H1 (cell line): ENCODE measurements at regions not wholly inside any gene's neighbourhood (a gene's known extent, or its start where the extent isn't known, plus 50 kb on each side); places are given as distances from the start of the nearest gene placed in this dataset.

Source experiments
- CTCF ChIA-PET: fragments of 300-600 bp; sonication (Branson Sonifier 250); formaldehyde crosslinking; loops from one replicate; lab custom pipeline; 2021; ENCODE audit not compliant: partially characterized antibody; lab: Charles Lee
- POLR2A ChIA-PET: fragments of 300-600 bp; sonication (Branson Sonifier 250); formaldehyde crosslinking; loops from one replicate; lab custom pipeline; 2021; ENCODE audit warnings: inconsistent platforms; ENCODE audit not compliant: partially characterized antibody; lab: Charles Lee
- DNase-seq, 2 experiments: peaks; one replicate each; pipeline versions ENCODE4 v3.0.0 to v3.0.0-alpha.2; 2010 to 2022; ENCODE audit warnings: low spot score in 2 of 2, low read depth in 1 of 2, mixed read lengths in 1 of 2
- FAIRE-seq: peaks from 2 replicates; lab custom pipeline; 2011; peaks lifted over from hg19 to GRCh38; lab: Jason Lieb, UNC
- H2AFZ ChIP-seq: 2 replicates; pipeline ENCODE4 v1.8.1; 2012; ENCODE audit warnings: low read length, inconsistent platforms
- H2AK5ac ChIP-seq: 2 replicates; pipeline ENCODE4 v1.6.1; 2013; ENCODE audit warnings: low read depth, low read length
- H2BK120ac ChIP-seq: replicated peaks from 2 replicates; pipeline ENCODE3; 2013; ENCODE audit warnings: low read depth, low read length, inconsistent platforms
- H2BK12ac ChIP-seq: 2 replicates; pipeline ENCODE4 v1.6.1; 2013; ENCODE audit warnings: low read depth, low read length
- H2BK15ac ChIP-seq: 2 replicates; pipeline ENCODE4 v1.6.1; 2013; ENCODE audit warnings: low read length
- H2BK20ac ChIP-seq: 2 replicates; pipeline ENCODE4 v1.6.1; 2013; ENCODE audit warnings: low read length
- H2BK5ac ChIP-seq: 2 replicates; pipeline ENCODE4 v1.6.1; 2013; ENCODE audit warnings: low read depth, low read length
- H3K14ac ChIP-seq: 2 replicates; pipeline ENCODE4 v1.6.1; 2013; ENCODE audit warnings: inconsistent platforms; ENCODE audit not compliant: insufficient read length
- H3K18ac ChIP-seq: 2 replicates; pipeline ENCODE4 v1.6.1; 2013; ENCODE audit warnings: low read length; ENCODE audit errors: extremely low read depth
- H3K23ac ChIP-seq: 2 replicates; pipeline ENCODE4 v1.6.1; 2013; ENCODE audit warnings: inconsistent platforms; ENCODE audit not compliant: insufficient read length
- H3K23me2 ChIP-seq: 2 replicates; pipeline ENCODE4 v1.6.1; 2013; ENCODE audit warnings: low read depth, low read length
- H3K27ac ChIP-seq: 2 replicates; pipeline ENCODE4 v1.6.1; 2011; ENCODE audit warnings: low read depth, low read length, inconsistent platforms
- H3K27me3 ChIP-seq, 4 experiments: replicated peaks in 1 of 4; 1 replicate in 1 of 4; 2 replicates in 3 of 4; pipeline versions ENCODE4 v1.6.1 to v1.8.1; 2011 to 2013; ENCODE audit warnings: low read length in 3 of 4, mild to moderate bottlenecking in 3 of 4, inconsistent platforms in 2 of 4, mixed read lengths in 2 of 4, moderate library complexity in 1 of 4; ENCODE audit not compliant: control insufficient read depth in 3 of 4, insufficient read depth in 3 of 4; ENCODE audit errors: extremely low read depth in 1 of 4
- H3K36me3 ChIP-seq, 4 experiments: 2 replicates each; pipeline versions ENCODE4 v1.6.1 to v1.8.1; 2011 to 2013; ENCODE audit warnings: mild to moderate bottlenecking in 4 of 4, low read length in 3 of 4, moderate library complexity in 2 of 4, control low read depth in 1 of 4, inconsistent platforms in 1 of 4; ENCODE audit not compliant: insufficient read depth in 4 of 4, control insufficient read depth in 2 of 4
- H3K4ac ChIP-seq: replicated peaks from 2 replicates; pipeline ENCODE3; 2013; ENCODE audit warnings: low read length, low read depth, mixed read lengths, inconsistent platforms; ENCODE audit not compliant: insufficient read length
- H3K4me1 ChIP-seq, 4 experiments: replicated peaks in 1 of 4; 1 replicate in 1 of 4; 2 replicates in 3 of 4; pipeline versions ENCODE4 v1.6.1 to v1.8.1; 2011 to 2013; ENCODE audit warnings: low read length in 3 of 4, inconsistent platforms in 2 of 4, mixed read lengths in 1 of 4; ENCODE audit not compliant: insufficient read depth in 4 of 4, control insufficient read depth in 3 of 4
- H3K4me2 ChIP-seq, 2 experiments: 2 replicates each; pipeline versions ENCODE4 v1.6.1 to v1.8.1; 2011 to 2013; ENCODE audit warnings: low read depth in 2 of 2, low read length in 2 of 2, control low read depth in 1 of 2, inconsistent platforms in 1 of 2, mild to moderate bottlenecking in 1 of 2; ENCODE audit not compliant: insufficient read depth in 1 of 2
- H3K4me3 ChIP-seq, 4 experiments: fragments of 200-600, 300-600 bp in 1 of 4; sonication (generic), shearing (Covaris generic), sonication (Bioruptor Twin) in 1 of 4; 2 replicates each; pipeline versions ENCODE4 v1.5.1 to v1.8.1; 2011 to 2016; ENCODE audit warnings: low read length in 4 of 4, low read depth in 3 of 4, control low read depth in 2 of 4, inconsistent platforms in 2 of 4, mild to moderate bottlenecking in 2 of 4, mixed read lengths in 1 of 4, moderate library complexity in 1 of 4; ENCODE audit not compliant: insufficient read depth in 2 of 4; ENCODE audit errors: extremely low read depth in 1 of 4
- H3K56ac ChIP-seq: replicated peaks from 2 replicates; pipeline ENCODE3; 2013; ENCODE audit warnings: low read depth, mild to moderate bottlenecking, mixed read lengths, low read length, inconsistent platforms; ENCODE audit not compliant: insufficient read length
- H3K79me1 ChIP-seq: 2 replicates; pipeline ENCODE4 v1.6.1; 2013; ENCODE audit warnings: low read depth, low read length, control low read depth
- H3K79me2 ChIP-seq, 2 experiments: 2 replicates each; pipeline versions ENCODE4 v1.6.1 to v1.8.1; 2012 to 2013; ENCODE audit warnings: low read length in 2 of 2, mild to moderate bottlenecking in 2 of 2, inconsistent platforms in 1 of 2; ENCODE audit not compliant: insufficient read depth in 2 of 2, control insufficient read depth in 1 of 2
- H3K9ac ChIP-seq, 4 experiments: replicated peaks in 1 of 4; 1 replicate in 1 of 4; 2 replicates in 3 of 4; pipeline versions ENCODE4 v1.6.1 to v1.8.1; 2011 to 2013; ENCODE audit warnings: low read depth in 3 of 4, low read length in 3 of 4, control low read depth in 2 of 4, mild to moderate bottlenecking in 2 of 4, moderate library complexity in 2 of 4, inconsistent platforms in 1 of 4; ENCODE audit errors: extremely low read depth in 1 of 4
- H3K9me3 ChIP-seq, 2 experiments: 2 replicates each; pipeline versions ENCODE4 v1.6.1 to v1.8.1; 2012 to 2013; ENCODE audit warnings: mild to moderate bottlenecking in 2 of 2, moderate library complexity in 2 of 2, control low read depth in 1 of 2, inconsistent platforms in 1 of 2, low read depth in 1 of 2, low read length in 1 of 2, mixed read lengths in 1 of 2; ENCODE audit not compliant: insufficient read depth in 2 of 2
- H4K20me1 ChIP-seq, 2 experiments: replicated peaks in 1 of 2; 2 replicates each; pipeline versions ENCODE3 to v1.8.1; 2011 to 2013; ENCODE audit warnings: inconsistent platforms in 2 of 2, low read length in 2 of 2, mild to moderate bottlenecking in 1 of 2; ENCODE audit not compliant: insufficient read depth in 2 of 2, control insufficient read depth in 1 of 2
- H4K5ac ChIP-seq: 2 replicates; pipeline ENCODE4 v1.6.1; 2013; ENCODE audit warnings: low read length, low read depth, mixed read lengths, inconsistent platforms; ENCODE audit not compliant: insufficient read length
- H4K8ac ChIP-seq: 2 replicates; pipeline ENCODE4 v1.8.0; 2013; ENCODE audit warnings: mild to moderate bottlenecking, moderate library complexity, low read length, inconsistent platforms; ENCODE audit not compliant: insufficient read depth; ENCODE audit errors: extremely low read depth
- H4K91ac ChIP-seq: replicated peaks from 2 replicates; pipeline ENCODE3; 2013; ENCODE audit warnings: low read length, mixed read lengths, inconsistent platforms; ENCODE audit not compliant: insufficient read length
- RAD21 ChIP-seq, 2 experiments: IDR thresholded peaks in 1 of 2; conservative IDR thresholded peaks in 1 of 2; 2 replicates each; pipeline ENCODE4 v1.6.1; 2011; ENCODE audit warnings: low read depth in 2 of 2, low read length in 2 of 2, improper control_type of control experiment in 1 of 2, inconsistent platforms in 1 of 2, mild to moderate bottlenecking in 1 of 2, moderate library complexity in 1 of 2
- SP2 ChIP-seq: IDR thresholded peaks from 2 replicates; pipeline ENCODE4 v1.6.1; 2012; ENCODE audit warnings: mild to moderate bottlenecking, low read length, inconsistent platforms
- WGBS, 2 experiments: shearing (Covaris generic) in 1 of 2; methylation state at CpG; one replicate each; pipeline versions ENCODE4 v1.1.6 to v1.1.7; 2013 to 2015; ENCODE audit warnings: low lambda C conversion rate in 2 of 2, mixed read lengths in 2 of 2, inconsistent platforms in 1 of 2, low coverage in 1 of 2, missing lambda C conversion rate in 1 of 2; ENCODE audit not compliant: insufficient replicate concordance in 2 of 2, insufficient coverage in 1 of 2, insufficient read length in 1 of 2; ENCODE audit errors: extremely low coverage in 1 of 2, missing lambda C conversion rate in 1 of 2; 5-methylcytosine and 5-hydroxymethylcytosine counted together

GRCh38 chr5:93092349-93093105 lies 488.5 kb downstream of the NR2F1-AS1 start:
- Histone ChIP-seq H2BK15ac (no peak overlapping the region), H3K79me2 (no peaks in the 10 kb centered on the region), H3K4me2 (no peak overlapping the region), H4K8ac (no peak overlapping the region), H2BK12ac (no peak overlapping the region), H4K5ac (no peak overlapping the region), H3K27ac (no peak overlapping the region), H3K4me1 (no peaks in the 10 kb centered on the region), H3K14ac (no peak overlapping the region), H3K23me2 (no peaks in the 10 kb centered on the region), H3K56ac (no peak overlapping the region), H3K23ac (no peak overlapping the region), H4K91ac (no peak overlapping the region), H4K20me1 (no peaks in the 10 kb centered on the region), H3K18ac (no peak overlapping the region), H2BK20ac (no peak overlapping the region), H3K36me3 (no peaks in the 10 kb centered on the region), H2AK5ac (no peak overlapping the region), H3K9me3 (no peaks in the 10 kb centered on the region), H3K9ac (no peak overlapping the region), H2BK120ac (no peak overlapping the region), H3K4ac (no peak overlapping the region), H2AFZ (no peak overlapping the region), H2BK5ac (no peak overlapping the region), H3K27me3 (no peaks in the 10 kb centered on the region), H3K79me1 (no peaks in the 10 kb centered on the region), H3K4me3 (no peak overlapping the region)
- DNase-seq: no peak
- 0 out of 4 replicates have a peak, but pooled peaks of 1 of the 2 experiments have one; percentile 4 for TF ChIP-seq RAD21 (IDR thresholded peaks at IDR 0.05 in 1 of 2, conservative IDR thresholded peaks at IDR 0.05 in 1 of 2; ENCODE audit: low read depth in 2 of 2, low read length in 2 of 2)
- TF ChIP-seq SP2: no peak
- WGBS, 2 experiments: 90% methylated on average over 2 of the region's 2 CpGs; no CpG with 5 or more reads in 1 of the 2 experiments
- POLR2A ChIA-PET: no interaction called here
- CTCF ChIA-PET: interaction anchor here (0.7 to 0.8 kb wide), 2 partner anchors 35 to 267 kb away, joined by 3 to 4 read pairs; no protein-coding TSS in a partner anchor
- no peak for FAIRE-seq
